ENCODE measurements at regions not wholly inside any gene's neighbourhood (a gene's known extent, or its start where the extent isn't known, plus 50 kb on each side); places are given as distances from the start of the nearest gene placed in this dataset.
A peak's percentile ranks its signal among the peaks of the same experiment; 100 is the strongest.

DNA sequence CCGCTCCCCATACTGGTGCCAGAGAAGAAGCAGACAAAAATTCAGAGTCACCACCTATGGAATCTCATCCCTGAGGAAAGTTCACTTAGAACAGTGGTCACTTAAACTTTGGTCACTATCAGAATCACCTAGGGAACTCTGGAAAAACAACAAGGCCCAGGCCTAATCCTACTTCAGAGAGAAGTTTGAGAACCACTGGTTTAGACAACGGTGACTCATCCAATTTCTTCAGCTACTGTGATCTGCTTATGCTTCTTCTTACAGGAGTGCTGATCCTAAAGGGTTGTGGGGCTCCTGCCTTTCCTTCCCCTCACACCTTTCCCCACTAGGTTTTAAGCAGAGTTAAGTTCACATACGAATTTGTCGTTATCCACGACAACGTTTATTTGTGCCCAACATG is 194.7 kb upstream of the KLF4 start:
- no peaks in the 10 kb centered on the region for H3K9me3 ChIP-seq
- 85 to 88% methylated on average over 6 of the region's 6 CpGs for WGBS, 2 donors
- TF ChIP-seq, protein P1, sequence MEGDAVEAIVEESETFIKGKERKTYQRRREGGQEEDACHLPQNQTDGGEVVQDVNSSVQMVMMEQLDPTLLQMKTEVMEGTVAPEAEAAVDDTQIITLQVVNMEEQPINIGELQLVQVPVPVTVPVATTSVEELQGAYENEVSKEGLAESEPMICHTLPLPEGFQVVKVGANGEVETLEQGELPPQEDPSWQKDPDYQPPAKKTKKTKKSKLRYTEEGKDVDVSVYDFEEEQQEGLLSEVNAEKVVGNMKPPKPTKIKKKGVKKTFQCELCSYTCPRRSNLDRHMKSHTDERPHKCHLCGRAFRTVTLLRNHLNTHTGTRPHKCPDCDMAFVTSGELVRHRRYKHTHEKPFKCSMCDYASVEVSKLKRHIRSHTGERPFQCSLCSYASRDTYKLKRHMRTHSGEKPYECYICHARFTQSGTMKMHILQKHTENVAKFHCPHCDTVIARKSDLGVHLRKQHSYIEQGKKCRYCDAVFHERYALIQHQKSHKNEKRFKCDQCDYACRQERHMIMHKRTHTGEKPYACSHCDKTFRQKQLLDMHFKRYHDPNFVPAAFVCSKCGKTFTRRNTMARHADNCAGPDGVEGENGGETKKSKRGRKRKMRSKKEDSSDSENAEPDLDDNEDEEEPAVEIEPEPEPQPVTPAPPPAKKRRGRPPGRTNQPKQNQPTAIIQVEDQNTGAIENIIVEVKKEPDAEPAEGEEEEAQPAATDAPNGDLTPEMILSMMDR (IDR thresholded peaks at IDR 0.05) = no peak
- no peak for TF ChIP-seq POLR2A (IDR thresholded peaks at IDR 0.05)
- no peak for TF ChIP-seq EP300 (IDR thresholded peaks at IDR 0.05)
- no peak for TF ChIP-seq POLR2AphosphoS5 (IDR thresholded peaks at IDR 0.05)
- H3K36me3 ChIP-seq = no peaks in the 10 kb centered on the region
- no peaks in the 10 kb centered on the region for H3K27me3 ChIP-seq
- ATAC-seq (ENCODE audit: low FRiP score in 2 of 2) = peak in 1 of 2 donors; percentile 39
- no peak for DNase-seq
- H3K4me3 ChIP-seq = no peak overlapping the region
- peaks cover 4 to 8% (median 7%) of the 10 kb centered on the region in 4 donors for H3K4me1 ChIP-seq
- H3K27ac ChIP-seq = peak overlapping the region in 1 of 4 donors; percentile 37

DNA sequence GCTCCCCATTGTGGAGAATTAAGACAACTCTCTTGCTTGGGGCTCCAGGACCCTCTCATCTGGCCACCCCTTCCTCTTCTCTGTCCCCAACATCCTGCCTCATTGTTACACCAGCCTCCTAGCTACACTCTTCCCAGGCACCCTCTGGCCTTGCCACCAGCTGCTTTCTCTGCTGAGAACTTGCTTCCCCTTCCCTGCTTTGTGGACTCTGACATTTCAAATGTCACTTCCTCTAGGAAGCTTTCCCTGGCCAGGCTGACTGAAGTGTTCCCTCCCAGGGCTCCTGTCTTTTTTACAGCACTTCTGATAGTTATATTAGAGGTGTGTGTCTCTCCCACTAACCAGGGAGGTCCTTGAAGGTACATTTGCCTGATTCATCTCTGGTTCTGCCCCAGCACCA is 194.0 kb upstream of the KLF4 start:
- no peaks in the 10 kb centered on the region for H3K9me3 ChIP-seq
- H3K4me1 ChIP-seq = peaks cover 4 to 8% (median 7%) of the 10 kb centered on the region in 4 donors
- no peak for TF ChIP-seq EP300 (IDR thresholded peaks at IDR 0.05)
- TF ChIP-seq, protein P1 (IDR thresholded peaks at IDR 0.05) = no peak
- no peak for TF ChIP-seq POLR2A (IDR thresholded peaks at IDR 0.05)
- TF ChIP-seq POLR2AphosphoS5 (IDR thresholded peaks at IDR 0.05) = no peak
- H3K36me3 ChIP-seq = no peaks in the 10 kb centered on the region
- H3K27ac ChIP-seq = peak overlapping the region in 3 of 4 donors; percentile 37 to 61 (median 52)
- DNase-seq (peak in 1 of 2 donors; percentile 43), ATAC-seq (ENCODE audit: low FRiP score in 2 of 2) (peak; percentile 43 to 69)
- no peak overlapping the region for H3K4me3 ChIP-seq
- no peaks in the 10 kb centered on the region for H3K27me3 ChIP-seq

DNA sequence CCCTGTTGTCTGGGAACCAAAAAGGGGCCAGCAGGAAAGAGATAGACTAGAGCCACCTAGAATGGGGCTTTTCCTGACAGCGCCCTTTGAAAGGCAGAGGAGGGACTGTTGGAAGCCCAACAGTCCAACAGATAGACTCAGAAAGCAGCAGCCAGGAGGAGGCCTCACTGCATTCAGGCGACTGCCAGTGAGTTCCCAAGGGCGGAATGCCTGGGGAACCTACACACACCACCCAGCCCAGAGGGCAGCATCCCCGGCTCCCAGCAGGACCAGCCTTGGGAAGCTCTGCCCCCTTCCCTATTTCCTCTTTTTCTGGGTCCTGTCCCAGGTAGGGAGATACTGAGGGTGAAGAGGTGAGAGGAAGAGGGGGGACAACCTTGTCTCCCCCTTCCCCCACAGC is 192.4 kb upstream of the KLF4 start:
- no peak for ATAC-seq (ENCODE audit: low FRiP score in 2 of 2)

DNA sequence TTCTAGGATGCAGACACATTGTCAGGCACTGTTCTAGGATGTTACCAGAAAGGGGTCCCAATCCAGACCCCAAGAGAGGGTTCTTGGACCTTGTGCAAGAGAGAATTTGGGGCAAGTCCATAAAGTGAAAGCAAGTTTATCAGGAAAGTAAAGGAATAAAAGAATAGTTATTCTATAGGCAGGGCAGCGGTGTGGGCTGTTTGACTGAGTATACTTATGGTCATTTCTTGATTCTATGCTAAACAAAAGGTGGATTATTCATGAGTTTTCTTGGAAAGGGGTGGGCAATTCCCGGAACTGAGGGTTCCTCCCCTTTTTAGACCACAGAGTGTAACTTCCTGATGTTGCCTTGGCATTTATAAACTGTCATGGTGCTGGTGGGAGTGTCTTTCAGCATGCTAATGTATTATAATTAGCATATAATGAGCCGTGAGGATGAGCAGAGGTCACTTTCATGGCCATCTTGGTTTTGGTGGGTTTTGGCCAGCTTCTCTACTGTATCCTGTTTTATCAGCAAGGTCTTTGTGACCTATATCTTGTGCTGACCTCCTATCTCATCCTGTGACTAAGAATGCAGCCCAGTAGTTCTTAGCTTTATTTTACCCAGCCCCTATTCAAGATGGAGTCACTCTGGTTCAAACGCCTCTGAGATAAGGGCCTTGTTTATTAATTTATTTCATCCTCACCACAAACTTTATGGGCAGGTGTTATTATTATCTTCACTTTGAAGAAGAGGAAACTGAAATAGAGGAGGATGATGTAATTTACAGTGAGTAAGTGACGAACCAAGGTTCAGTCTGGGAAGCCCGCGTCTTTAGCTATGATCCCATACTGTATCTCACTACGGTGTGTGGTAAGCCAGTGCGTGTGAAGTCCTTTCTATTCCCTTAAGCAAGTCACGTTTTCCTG is 186.0 kb upstream of the KLF4 start:
- peak overlapping the region; percentile 55 to 57 (median 56) for H3K27ac ChIP-seq

More for the DNA sequence above, 192.4 kb upstream of the KLF4 start:
- Histone ChIP-seq H3K27ac (no peak overlapping the region), H3K36me3 (no peaks in the 10 kb centered on the region), H3K9me3 (no peaks in the 10 kb centered on the region), H3K27me3 (no peaks in the 10 kb centered on the region), H3K4me1 (peaks cover 4 to 8% (median 7%) of the 10 kb centered on the region in 4 donors), H3K4me3 (no peak overlapping the region)
- TF ChIP-seq POLR2AphosphoS5 (IDR thresholded peaks at IDR 0.05) = no peak
- no peak for TF ChIP-seq POLR2A (IDR thresholded peaks at IDR 0.05)
- TF ChIP-seq, protein P1 (IDR thresholded peaks at IDR 0.05) = no peak
- TF ChIP-seq EP300 (IDR thresholded peaks at IDR 0.05) = no peak
- 93 to 95% methylated on average over 3 to 4 of the region's 4 CpGs for WGBS, 2 donors
- DNase-seq = no peak

DNA sequence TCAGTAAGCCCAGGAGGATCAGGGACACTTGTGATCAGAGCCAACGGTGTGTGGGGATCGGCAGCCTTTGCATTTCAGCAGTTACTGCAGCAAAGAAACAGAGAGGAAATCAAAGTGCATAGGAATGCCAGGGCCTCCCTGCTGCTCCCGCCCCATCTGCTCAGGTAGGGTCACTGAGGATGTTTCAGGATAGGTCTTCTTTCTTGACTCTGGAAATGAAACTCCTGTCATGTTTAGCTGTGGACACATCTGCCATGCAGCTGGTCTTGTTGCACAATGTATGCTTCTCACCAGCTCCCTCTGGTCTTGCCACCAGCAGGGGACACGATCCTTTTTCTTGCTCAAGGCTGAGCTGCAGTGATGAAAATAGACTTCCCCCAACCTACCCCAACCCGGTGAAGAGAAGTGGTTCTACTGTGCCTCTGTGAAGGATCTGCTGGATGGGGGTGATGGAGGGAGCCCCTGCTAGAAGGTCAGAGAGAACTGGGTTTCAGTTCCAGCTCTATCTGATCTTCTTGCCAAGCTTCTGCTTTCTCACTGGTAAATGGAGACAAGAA is 185.2 kb upstream of the KLF4 start:
- peak; percentile 60 to 81 for ATAC-seq (ENCODE audit: low FRiP score in 2 of 2)
- Histone ChIP-seq H3K36me3 (no peaks in the 10 kb centered on the region), H3K27me3 (no peaks in the 10 kb centered on the region), H3K4me1 (peaks cover 0 to 14% (median 1%) of the 10 kb centered on the region in 4 donors), H3K27ac (peak overlapping the region; percentile 55 to 57 (median 56)), H3K4me3 (no peak overlapping the region), H3K9me3 (no peaks in the 10 kb centered on the region)
- WGBS, 2 donors = 68 to 78% methylated on average over 5 of the region's 5 CpGs
- DNase-seq = peak in 1 of 2 donors; percentile 56
- TF ChIP-seq, protein P1 (IDR thresholded peaks at IDR 0.05) = peak in 2 of 6 experiments; percentile 13 to 29
- TF ChIP-seq POLR2AphosphoS5 (IDR thresholded peaks at IDR 0.05) (peak; percentile 11 to 48), POLR2A (IDR thresholded peaks at IDR 0.05) (no peak)

More for the DNA sequence above, 186.0 kb upstream of the KLF4 start:
- TF ChIP-seq EP300 (IDR thresholded peaks at IDR 0.05) (no peak), POLR2AphosphoS5 (IDR thresholded peaks at IDR 0.05) (peak in 1 of 2 donors; percentile 35)
- DNase-seq (peak in 1 of 2 donors; percentile 41), ATAC-seq (ENCODE audit: low FRiP score in 2 of 2) (peak; percentile 50 to 53)
- H3K27me3 ChIP-seq = no peaks in the 10 kb centered on the region
- H3K4me1 ChIP-seq = peaks cover 0 to 14% (median 1%) of the 10 kb centered on the region in 4 donors
- no peaks in the 10 kb centered on the region for H3K9me3 ChIP-seq
- no peaks in the 10 kb centered on the region for H3K36me3 ChIP-seq
- H3K4me3 ChIP-seq = no peak overlapping the region
- WGBS, 2 donors = 75 to 83% methylated on average over 10 of the region's 10 CpGs
